SK-N-SH treated with all-trans-retinoic acid at 6 μM for 48 hours (cell line): ENCODE measurements at regions not wholly inside any gene's neighbourhood (a gene's known extent, or its start where the extent isn't known, plus 50 kb on each side); places are given as distances from the start of the nearest gene placed in this dataset.

Experiments
- ARNTL ChIP-seq: fragments of 450-650 bp; formaldehyde crosslinking; IDR thresholded peaks from 2 replicates; pipeline ENCODE4 v1.5.0; 2020; ENCODE audit warnings: low read depth, mild to moderate bottlenecking, moderate library complexity, borderline replicate concordance
- ZC3H10 ChIP-seq: fragments of 250-450 bp; sonication (Bioruptor Pico); IDR thresholded peaks from 2 replicates; pipeline ENCODE4 v1.5.1; 2021; ENCODE audit warnings: mild to moderate bottlenecking, moderate library complexity
- ZFP30 ChIP-seq: fragments of 450-650 bp; formaldehyde crosslinking; IDR thresholded peaks from 2 replicates; pipeline ENCODE4 v1.5.0; 2022; ENCODE audit warnings: mild to moderate bottlenecking, moderate library complexity
- TF ChIP-seq, protein P1 (sequence below): fragments of 250-450 bp; sonication (Bioruptor Pico); IDR thresholded peaks from 2 replicates; pipeline ENCODE4 v1.8.0; 2020; ENCODE audit warnings: mild to moderate bottlenecking, moderate library complexity, borderline replicate concordance

DNA sequence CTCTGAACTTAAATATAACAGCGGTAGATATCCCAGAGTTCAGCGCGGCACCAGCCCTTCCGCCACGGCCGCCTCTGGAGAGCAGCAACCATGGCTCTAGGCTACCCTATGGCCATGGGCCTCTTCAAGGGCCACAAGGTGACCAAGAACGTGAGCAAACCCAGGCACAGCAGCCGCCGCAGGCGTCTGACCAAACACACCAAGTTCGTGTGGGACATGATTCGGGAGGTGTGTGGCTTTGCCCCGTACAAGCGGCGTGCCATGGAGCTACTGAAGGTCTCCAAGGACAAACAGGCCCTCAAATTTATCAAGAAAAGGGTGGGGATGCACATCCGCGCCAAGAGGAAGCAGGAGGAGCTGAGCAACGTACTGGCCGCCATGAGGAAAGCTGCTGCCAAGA lies 229.0 kb downstream of the ACTL7B start:
- TF ChIP-seq ZFP30 (CRISPR knock-in tag) = no peak
- no peak for TF ChIP-seq ARNTL (CRISPR knock-in tag)
- TF ChIP-seq, protein P1, sequence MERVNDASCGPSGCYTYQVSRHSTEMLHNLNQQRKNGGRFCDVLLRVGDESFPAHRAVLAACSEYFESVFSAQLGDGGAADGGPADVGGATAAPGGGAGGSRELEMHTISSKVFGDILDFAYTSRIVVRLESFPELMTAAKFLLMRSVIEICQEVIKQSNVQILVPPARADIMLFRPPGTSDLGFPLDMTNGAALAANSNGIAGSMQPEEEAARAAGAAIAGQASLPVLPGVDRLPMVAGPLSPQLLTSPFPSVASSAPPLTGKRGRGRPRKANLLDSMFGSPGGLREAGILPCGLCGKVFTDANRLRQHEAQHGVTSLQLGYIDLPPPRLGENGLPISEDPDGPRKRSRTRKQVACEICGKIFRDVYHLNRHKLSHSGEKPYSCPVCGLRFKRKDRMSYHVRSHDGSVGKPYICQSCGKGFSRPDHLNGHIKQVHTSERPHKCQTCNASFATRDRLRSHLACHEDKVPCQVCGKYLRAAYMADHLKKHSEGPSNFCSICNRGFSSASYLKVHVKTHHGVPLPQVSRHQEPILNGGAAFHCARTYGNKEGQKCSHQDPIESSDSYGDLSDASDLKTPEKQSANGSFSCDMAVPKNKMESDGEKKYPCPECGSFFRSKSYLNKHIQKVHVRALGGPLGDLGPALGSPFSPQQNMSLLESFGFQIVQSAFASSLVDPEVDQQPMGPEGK (CRISPR knock-in tag) = no peak
- no peak for TF ChIP-seq ZC3H10
